GM12878 (cell line): ENCODE measurements at regions not wholly inside any gene's neighbourhood (a gene's known extent, or its start where the extent isn't known, plus 50 kb on each side); places are given as distances from the start of the nearest gene placed in this dataset.

Experiments
- CEBPB ChIP-seq, 2 experiments: fragments of 150-350 bp in 1 of 2; IDR thresholded peaks; 2 replicates each; pipeline ENCODE4 v1.6.1; 2012 to 2014; ENCODE audit warnings: low read depth in 2 of 2, low read length in 2 of 2, borderline replicate concordance in 1 of 2, inconsistent platforms in 1 of 2
- NR2C2 ChIP-seq: IDR thresholded peaks from 2 replicates; pipeline ENCODE4 v1.6.1; 2011; ENCODE audit warnings: borderline replicate concordance, low read depth; ENCODE audit not compliant: control insufficient read depth, insufficient read length
- NRF1 ChIP-seq: conservative IDR thresholded peaks from 2 replicates; pipeline ENCODE4 v1.6.1; 2011; ENCODE audit warnings: mild to moderate bottlenecking, low read depth, low read length, improper control_type of control experiment
- TBL1XR1 ChIP-seq: IDR thresholded peaks from 2 replicates; pipeline ENCODE4 v1.6.1; 2012; ENCODE audit warnings: low read depth, low read length, improper control_type of control experiment

DNA sequence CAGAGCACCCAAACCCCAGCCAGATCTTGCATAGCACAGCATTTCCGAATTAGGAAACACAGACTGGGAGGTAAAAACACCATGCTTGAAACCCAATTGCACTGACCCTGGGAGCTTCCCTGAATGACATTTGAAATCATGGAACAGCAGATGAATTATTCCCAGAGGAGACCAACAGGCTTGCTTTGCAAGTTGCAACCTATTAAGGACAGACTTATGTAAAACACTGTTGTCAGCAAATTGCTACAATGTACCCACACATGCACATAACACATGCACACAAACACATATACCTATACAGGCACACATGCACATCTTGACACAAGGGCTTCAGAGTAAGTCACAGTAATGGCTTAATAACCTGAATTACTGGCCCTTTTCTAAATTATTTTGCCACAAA, 984.8 kb downstream of the DNAH5 start:
- TF ChIP-seq TBL1XR1 (no peak), NR2C2 (no peak), NRF1 (no peak), CEBPB (IDR thresholded peaks at IDR 0.05; ENCODE audit: borderline replicate concordance in 1 of 2, low read depth in 2 of 2, low read length in 2 of 2) (no peak)
